CD14-positive monocyte (primary cell): ENCODE measurements at regions not wholly inside any gene's neighbourhood (a gene's known extent, or its start where the extent isn't known, plus 50 kb on each side); places are given as distances from the start of the nearest gene placed in this dataset.

Experiments used
- DNase-seq, 3 donors: peaks; one replicate each; pipeline ENCODE4 v3.0.0-alpha.2; 2011 to 2022
- H2AFZ ChIP-seq: 2 replicates; pipeline ENCODE4 v1.6.0; 2012; ENCODE audit warnings: mild to moderate bottlenecking, low read depth, low read length, inconsistent platforms; ENCODE audit not compliant: insufficient read depth, poor library complexity, severe bottlenecking
- H3K27ac ChIP-seq, 2 donors: 1 replicate in 1 of 2; 2 replicates in 1 of 2; pipeline ENCODE4 v1.5.1; 2012 to 2013; ENCODE audit warnings: low read length in 2 of 2, control low read depth in 1 of 2, inconsistent platforms in 1 of 2, low read depth in 1 of 2, mild to moderate bottlenecking in 1 of 2
- H3K27me3 ChIP-seq, 2 donors: one replicate each; pipeline versions ENCODE4 v1.6.0 to v1.6.1; 2011 to 2013; ENCODE audit warnings: low read length in 2 of 2; ENCODE audit not compliant: control insufficient read depth in 2 of 2, insufficient read depth in 2 of 2
- H3K36me3 ChIP-seq, 2 donors: replicated peaks in 1 of 2; 1 replicate in 1 of 2; 2 replicates in 1 of 2; pipeline versions ENCODE4 v1.5.1 to v1.6.1; 2012 to 2013; ENCODE audit warnings: low read length in 2 of 2, control low read depth in 1 of 2, inconsistent platforms in 1 of 2, mild to moderate bottlenecking in 1 of 2; ENCODE audit not compliant: insufficient read depth in 2 of 2, control insufficient read depth in 1 of 2
- H3K4me1 ChIP-seq, 2 donors: 1 replicate in 1 of 2; 2 replicates in 1 of 2; pipeline versions ENCODE4 v1.5.1 to v1.6.1; 2012 to 2013; ENCODE audit warnings: low read length in 2 of 2, control low read depth in 1 of 2, inconsistent platforms in 1 of 2, mild to moderate bottlenecking in 1 of 2, moderate library complexity in 1 of 2; ENCODE audit not compliant: insufficient read depth in 2 of 2, control insufficient read depth in 1 of 2
- H3K4me2 ChIP-seq: replicated peaks from 2 replicates; pipeline ENCODE3; 2012; ENCODE audit warnings: low read length, moderate library complexity, mild to moderate bottlenecking; ENCODE audit not compliant: poor library complexity, severe bottlenecking; ENCODE audit errors: extremely low read depth
- H3K4me3 ChIP-seq, 3 experiments: fragments of 200-600 bp in 1 of 3; sonication (generic) in 1 of 3; replicated peaks in 1 of 3; 1 replicate in 2 of 3; 2 replicates in 1 of 3; pipeline ENCODE4 v1.5.1; 2011 to 2013; ENCODE audit warnings: low read length in 3 of 3, mild to moderate bottlenecking in 3 of 3, control low read depth in 2 of 3, low read depth in 2 of 3, inconsistent platforms in 1 of 3, moderate library complexity in 1 of 3
- H3K79me2 ChIP-seq: 2 replicates; pipeline ENCODE4 v1.6.0; 2012; ENCODE audit warnings: mild to moderate bottlenecking, control low read depth, inconsistent platforms, low read length, moderate library complexity; ENCODE audit not compliant: insufficient read depth
- H3K9ac ChIP-seq: 2 replicates; pipeline ENCODE4 v1.6.0; 2017; ENCODE audit warnings: low read length, mild to moderate bottlenecking; ENCODE audit not compliant: insufficient read depth, poor library complexity, severe bottlenecking
- H3K9me3 ChIP-seq, 2 donors: replicated peaks in 1 of 2; 1 replicate in 1 of 2; 2 replicates in 1 of 2; pipeline versions ENCODE4 v1.5.1 to v1.6.1; 2012 to 2013; ENCODE audit warnings: low read length in 2 of 2, control low read depth in 1 of 2; ENCODE audit not compliant: control insufficient read depth in 1 of 2, insufficient read depth in 1 of 2
- H4K20me1 ChIP-seq: 2 replicates; pipeline ENCODE4 v1.6.0; 2012; ENCODE audit warnings: mild to moderate bottlenecking, low read length, control low read depth, moderate library complexity; ENCODE audit not compliant: insufficient read depth
- H3K27ac Mint-ChIP-seq, 7 donors: one replicate each; pipeline ENCODE4 v1.8.0; 2020; ENCODE audit warnings: mild to moderate bottlenecking in 7 of 7, mixed read lengths in 7 of 7, moderate library complexity in 6 of 7, inconsistent platforms in 2 of 7
- H3K27me3 Mint-ChIP-seq, 3 donors: one replicate each; pipeline ENCODE4 v1.8.0; 2021 to 2022; ENCODE audit warnings: low read depth in 3 of 3, mild to moderate bottlenecking in 3 of 3, mixed read lengths in 3 of 3, moderate library complexity in 3 of 3, inconsistent platforms in 1 of 3
- H3K36me3 Mint-ChIP-seq, 2 donors: one replicate each; pipeline ENCODE4 v1.8.0; 2020; ENCODE audit warnings: mixed read lengths in 2 of 2, inconsistent platforms in 1 of 2, mild to moderate bottlenecking in 1 of 2
- H3K4me1 Mint-ChIP-seq: one replicate; pipeline ENCODE4 v1.8.0; 2020; ENCODE audit warnings: mild to moderate bottlenecking, mixed read lengths
- H3K4me3 Mint-ChIP-seq, 2 donors: one replicate each; pipeline ENCODE4 v1.8.0; 2020; ENCODE audit warnings: mild to moderate bottlenecking in 2 of 2, mixed read lengths in 2 of 2, moderate library complexity in 1 of 2
- H3K9me3 Mint-ChIP-seq, 7 donors: one replicate each; pipeline ENCODE4 v1.8.0; 2020 to 2022; ENCODE audit warnings: mixed read lengths in 7 of 7, mild to moderate bottlenecking in 6 of 7, moderate library complexity in 6 of 7, inconsistent platforms in 2 of 7
- CTCF ChIP-seq: fragments of 200-600 bp; IDR thresholded peaks from one replicate; pipeline ENCODE4 v1.8.0; 2022; ENCODE audit warnings: antibody characterized with exemption, mild to moderate bottlenecking
- WGBS: methylation state at CpG from one replicate; pipeline ENCODE4 v1.1.5; 2013; ENCODE audit warnings: missing lambda C conversion rate; ENCODE audit not compliant: insufficient coverage; 5-methylcytosine and 5-hydroxymethylcytosine counted together
- intact Hi-C, 2 donors: fragments of 100-400 bp; cut with micrococcal nuclease; formaldehyde crosslinking; loops; one replicate each; pipeline versions ENCODE4 v1.15.0 to v1.15.1; 2023

- Mint-ChIP-seq H3K9me3 (no peaks in the 10 kb centered on the region), H3K36me3 (no peaks in the 10 kb centered on the region), H3K4me3 (no peak overlapping the region), H3K4me1 (no peaks in the 10 kb centered on the region), H3K27me3 (no peaks in the 10 kb centered on the region), H3K27ac (no peak overlapping the region)
- no peak overlapping the region for H3K9ac ChIP-seq
- H3K4me3 ChIP-seq = no peak overlapping the region
- no peak for TF ChIP-seq CTCF
- no peaks in the 10 kb centered on the region for H3K36me3 ChIP-seq
- H3K9me3 ChIP-seq = no peaks in the 10 kb centered on the region
- H3K79me2 ChIP-seq = no peaks in the 10 kb centered on the region
- H3K4me1 ChIP-seq = no peaks in the 10 kb centered on the region
- no peaks in the 10 kb centered on the region for H3K27me3 ChIP-seq
- intact Hi-C loops = no loop called here
- H3K27ac ChIP-seq = no peak overlapping the region
- H2AFZ ChIP-seq = no peak overlapping the region
- no peak overlapping the region for H3K4me2 ChIP-seq
- H4K20me1 ChIP-seq = no peaks in the 10 kb centered on the region
- no peak for DNase-seq
Observed at GRCh38 chrY:15540516-15540915, 1016.2 kb downstream of the NLGN4Y start.

GRCh38 chrY:15546177-15546754 is 1021.9 kb downstream of the NLGN4Y start:
- Histone ChIP-seq H3K27ac (no peak overlapping the region), H3K4me2 (no peak overlapping the region), H3K27me3 (no peaks in the 10 kb centered on the region), H3K9ac (no peak overlapping the region), H3K36me3 (no peaks in the 10 kb centered on the region), H3K4me1 (no peaks in the 10 kb centered on the region), H2AFZ (no peak overlapping the region), H3K79me2 (no peaks in the 10 kb centered on the region), H3K9me3 (no peaks in the 10 kb centered on the region), H4K20me1 (no peaks in the 10 kb centered on the region), H3K4me3 (no peak overlapping the region)
- TF ChIP-seq CTCF = no peak
- intact Hi-C loops = no loop called here
- no peaks in the 10 kb centered on the region for H3K9me3 Mint-ChIP-seq
- H3K4me1 Mint-ChIP-seq = no peaks in the 10 kb centered on the region
- no peak overlapping the region for H3K4me3 Mint-ChIP-seq
- H3K27ac Mint-ChIP-seq = no peak overlapping the region
- WGBS = no CpG with 5 or more reads among the region's 1 CpG
- no peaks in the 10 kb centered on the region for H3K36me3 Mint-ChIP-seq
- DNase-seq = no peak
- no peaks in the 10 kb centered on the region for H3K27me3 Mint-ChIP-seq
